ENCODE measurements at regions not wholly inside any gene's neighbourhood (a gene's known extent, or its start where the extent isn't known, plus 50 kb on each side); places are given as distances from the start of the nearest gene placed in this dataset.

DNA sequence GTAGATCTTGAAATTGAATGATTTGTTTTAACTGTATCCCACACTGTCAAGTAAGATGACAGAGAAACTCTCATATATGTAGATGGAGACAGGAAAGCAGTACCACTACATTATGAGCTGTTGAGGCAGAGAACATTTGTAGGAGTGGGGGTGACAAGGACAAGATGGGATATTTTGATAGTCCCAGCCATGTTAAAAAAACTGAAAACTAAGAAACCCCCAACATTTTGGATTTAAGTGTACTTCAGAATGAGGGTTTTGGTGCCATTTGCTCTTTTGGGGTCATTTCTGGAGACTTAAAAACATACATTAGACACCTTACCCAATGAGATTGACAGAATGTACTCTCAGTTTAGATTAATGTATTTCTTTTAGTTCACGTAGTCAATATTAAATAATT, 149.9 kb upstream of the SLC4A4 start:
- DNase-seq = no peak
- no peaks in the 10 kb centered on the region for H3K9me3 Mint-ChIP-seq
- H3K36me3 Mint-ChIP-seq (ENCODE audit: low read depth) = no peaks in the 10 kb centered on the region
- H3K27me3 Mint-ChIP-seq (ENCODE audit: low read depth, poor library complexity) = peaks cover 65% of the 10 kb centered on the region
- no peak for TF ChIP-seq CTCF (IDR thresholded peaks at IDR 0.05)
- no peak overlapping the region for H3K4me3 Mint-ChIP-seq
- no peak overlapping the region for H3K27ac Mint-ChIP-seq
- H3K4me1 Mint-ChIP-seq = peaks cover 13% of the 10 kb centered on the region

DNA sequence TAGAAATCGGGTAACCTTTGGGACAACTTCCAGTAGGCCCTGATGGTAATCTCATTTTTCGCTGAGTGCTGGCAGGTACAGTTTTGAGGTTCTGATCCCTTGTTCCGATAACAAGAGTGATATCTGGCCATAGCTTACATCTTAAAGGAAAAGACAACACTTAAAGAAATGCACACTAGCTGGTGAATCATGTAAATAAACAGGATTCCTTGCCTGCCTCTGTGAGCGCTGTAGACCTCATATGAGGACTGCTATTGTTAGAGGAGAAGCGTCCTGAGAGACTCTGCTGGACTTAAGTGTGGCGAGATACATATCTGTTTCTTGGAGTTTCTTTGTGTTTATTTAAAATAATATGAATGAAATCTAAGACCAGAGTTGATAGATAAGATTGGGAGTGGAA, 149.3 kb upstream of the SLC4A4 start:
- H3K4me1 Mint-ChIP-seq = peaks cover 13% of the 10 kb centered on the region
- peaks cover 62% of the 10 kb centered on the region for H3K27me3 Mint-ChIP-seq (ENCODE audit: low read depth, poor library complexity)
- TF ChIP-seq CTCF (IDR thresholded peaks at IDR 0.05) = no peak
- DNase-seq = no peak
- H3K4me3 Mint-ChIP-seq = no peak overlapping the region
- no peaks in the 10 kb centered on the region for H3K36me3 Mint-ChIP-seq (ENCODE audit: low read depth)
- no peaks in the 10 kb centered on the region for H3K9me3 Mint-ChIP-seq
- no peak overlapping the region for H3K27ac Mint-ChIP-seq

DNA sequence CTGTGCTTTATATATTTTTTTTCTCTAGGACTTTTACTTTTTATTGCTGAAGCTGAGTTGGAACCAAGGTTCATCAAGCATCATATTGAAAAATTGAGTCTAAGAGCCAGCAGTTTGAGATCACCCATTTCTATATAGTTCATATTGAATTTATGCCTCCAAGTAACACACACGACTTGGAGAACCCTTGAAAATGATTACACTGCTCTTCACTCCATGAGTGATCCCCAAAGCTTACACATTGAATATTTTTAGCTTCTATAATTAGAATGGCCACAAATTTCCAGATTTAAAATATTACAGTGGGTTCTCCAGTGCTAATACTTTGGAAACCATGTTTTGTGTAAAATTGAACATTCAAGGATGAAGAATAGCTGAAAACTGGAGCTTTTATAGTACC, 144.4 kb upstream of the SLC4A4 start:
- Mint-ChIP-seq H3K4me3 (no peak overlapping the region), H3K4me1 (peaks cover 8% of the 10 kb centered on the region), H3K36me3 (ENCODE audit: low read depth) (no peaks in the 10 kb centered on the region), H3K27ac (no peak overlapping the region), H3K9me3 (no peaks in the 10 kb centered on the region), H3K27me3 (ENCODE audit: low read depth, poor library complexity) (peaks cover 21% of the 10 kb centered on the region)
- no peak for TF ChIP-seq CTCF (IDR thresholded peaks at IDR 0.05)
- no peak for DNase-seq

- no peak overlapping the region for H3K27ac Mint-ChIP-seq
These were observed 142.9 kb upstream of the SLC4A4 start for GRCh38 chr4:71195924-71196323.

DNA sequence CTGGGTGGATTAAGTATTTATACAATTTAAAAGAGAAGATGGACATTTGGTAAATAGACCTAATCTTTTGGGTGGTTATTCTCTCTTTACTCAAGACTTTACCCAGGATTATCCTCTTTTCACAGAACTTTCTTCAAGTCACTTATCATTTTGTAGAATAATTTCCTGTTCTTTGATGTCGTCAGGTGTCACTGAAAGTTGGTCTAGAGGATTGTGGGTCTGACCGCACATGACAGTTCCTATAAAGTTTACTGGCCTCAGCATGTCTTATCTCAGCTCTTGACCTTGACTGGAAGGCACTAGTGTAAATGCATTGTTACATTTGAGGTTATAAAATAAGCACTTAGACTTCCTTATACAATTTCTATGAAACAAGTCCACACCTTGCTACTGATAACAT, 139.9 kb upstream of the SLC4A4 start:
- Mint-ChIP-seq H3K27me3 (ENCODE audit: low read depth, poor library complexity) (no peaks in the 10 kb centered on the region), H3K4me1 (peaks cover 20% of the 10 kb centered on the region), H3K27ac (no peak overlapping the region), H3K36me3 (ENCODE audit: low read depth) (no peaks in the 10 kb centered on the region), H3K4me3 (no peak overlapping the region), H3K9me3 (no peaks in the 10 kb centered on the region)
- no peak for TF ChIP-seq CTCF (IDR thresholded peaks at IDR 0.05)
- DNase-seq = no peak

More at GRCh38 chr4:71195924-71196323, 142.9 kb upstream of the SLC4A4 start:
- TF ChIP-seq CTCF (IDR thresholded peaks at IDR 0.05) = no peak
- Mint-ChIP-seq H3K4me3 (no peak overlapping the region), H3K36me3 (ENCODE audit: low read depth) (no peaks in the 10 kb centered on the region), H3K27me3 (ENCODE audit: low read depth, poor library complexity) (peaks cover 7% of the 10 kb centered on the region), H3K4me1 (peaks cover 15% of the 10 kb centered on the region), H3K9me3 (no peaks in the 10 kb centered on the region)
- no peak for DNase-seq

GRCh38 chr4:71201057-71201456, 137.8 kb upstream of the SLC4A4 start:
- no peaks in the 10 kb centered on the region for H3K36me3 Mint-ChIP-seq (ENCODE audit: low read depth)
- peaks cover 16% of the 10 kb centered on the region for H3K4me1 Mint-ChIP-seq
- no peaks in the 10 kb centered on the region for H3K27me3 Mint-ChIP-seq (ENCODE audit: low read depth, poor library complexity)
- no peaks in the 10 kb centered on the region for H3K9me3 Mint-ChIP-seq
- no peak for TF ChIP-seq CTCF (IDR thresholded peaks at IDR 0.05)
- no peak for DNase-seq
- no peak overlapping the region for H3K4me3 Mint-ChIP-seq
- no peak overlapping the region for H3K27ac Mint-ChIP-seq

Data from nephron progenitor cell (in vitro differentiated cells).